SK-N-SH treated with all-trans-retinoic acid at 6 μM for 48 hours (cell line): ENCODE measurements at regions not wholly inside any gene's neighbourhood (a gene's known extent, or its start where the extent isn't known, plus 50 kb on each side); places are given as distances from the start of the nearest gene placed in this dataset.

ENCODE experiments used
- ESRRG ChIP-seq: fragments of 250-450 bp; sonication (Bioruptor Pico); IDR thresholded peaks from 2 replicates; pipeline ENCODE4 v1.6.1; 2021; ENCODE audit warnings: mild to moderate bottlenecking
- ISL1 ChIP-seq: fragments of 250-450 bp; sonication (Bioruptor Pico); IDR thresholded peaks from 2 replicates; pipeline ENCODE4 v2.1.2; 2022; ENCODE audit warnings: mild to moderate bottlenecking, moderate library complexity
- PATZ1 ChIP-seq: fragments of 250-450 bp; sonication (Bioruptor Pico); IDR thresholded peaks from 2 replicates; pipeline ENCODE4 v1.8.0; 2020; ENCODE audit warnings: mild to moderate bottlenecking, moderate library complexity, borderline replicate concordance
- RARB ChIP-seq: fragments of 250-450 bp; sonication (Bioruptor Pico); IDR thresholded peaks from 2 replicates; pipeline ENCODE4 v1.8.0; 2021; ENCODE audit warnings: mild to moderate bottlenecking, moderate library complexity
- TOX ChIP-seq: fragments of 250-450 bp; sonication (Bioruptor Pico); IDR thresholded peaks from 2 replicates; pipeline ENCODE4 v1.8.0; 2021; ENCODE audit warnings: mild to moderate bottlenecking, moderate library complexity, borderline replicate concordance
- TSHZ2 ChIP-seq: fragments of 250-450 bp; sonication (Bioruptor Pico); IDR thresholded peaks from 2 replicates; pipeline ENCODE4 v1.5.0; 2020; ENCODE audit warnings: mild to moderate bottlenecking, moderate library complexity
- ZC3H10 ChIP-seq: fragments of 250-450 bp; sonication (Bioruptor Pico); IDR thresholded peaks from 2 replicates; pipeline ENCODE4 v1.5.1; 2021; ENCODE audit warnings: mild to moderate bottlenecking, moderate library complexity
- ZNF565 ChIP-seq: fragments of 450-650 bp; formaldehyde crosslinking; conservative IDR thresholded peaks from 2 replicates; pipeline ENCODE4 v1.5.0; 2020; ENCODE audit warnings: low read depth, mild to moderate bottlenecking, moderate library complexity

- TF ChIP-seq ISL1 (CRISPR knock-in tag), result no peak
- no peak for TF ChIP-seq ZC3H10 (CRISPR knock-in tag)
- no peak for TF ChIP-seq PATZ1 (CRISPR knock-in tag)
- TF ChIP-seq TSHZ2 (CRISPR knock-in tag), result no peak
- no peak for TF ChIP-seq TOX (CRISPR knock-in tag)
- TF ChIP-seq ZNF565 (CRISPR knock-in tag), result no peak
- TF ChIP-seq RARB (CRISPR knock-in tag), result no peak
- no peak for TF ChIP-seq ESRRG (CRISPR knock-in tag)
Measured at GRCh38 chr9:17863213-17863883, 284.5 kb downstream of the SH3GL2 start.
